HG03575 (cell line): ENCODE measurements at regions not wholly inside any gene's neighbourhood (a gene's known extent, or its start where the extent isn't known, plus 50 kb on each side); places are given as distances from the start of the nearest gene placed in this dataset.

Experiments
- ATAC-seq: cut with Tn5 transposase; IDR thresholded peaks from one replicate; pipeline ENCODE4 v1.9.1; 2021; ENCODE audit not compliant: unreplicated experiment, insufficient number of reproducible peaks, low FRiP score; ENCODE audit errors: extremely low read depth

DNA sequence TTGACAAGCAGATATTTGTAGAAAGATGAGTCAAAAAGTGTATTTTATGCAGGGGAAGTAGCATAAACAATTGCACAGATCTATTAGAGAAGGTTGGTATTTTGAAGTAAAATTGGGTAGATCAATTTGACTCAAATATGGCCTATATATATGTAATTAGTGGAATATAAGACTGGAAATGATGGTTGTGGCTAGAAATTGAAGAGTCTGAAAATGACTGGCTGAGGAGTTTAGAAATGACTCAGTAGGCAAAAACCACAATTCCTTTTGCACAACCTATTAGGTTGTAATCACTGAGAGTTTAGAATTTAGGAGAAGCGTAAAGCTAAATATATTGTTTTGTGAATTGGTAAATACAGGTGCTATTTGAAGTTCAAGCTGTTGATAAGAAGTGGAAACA lies 622.6 kb upstream of the PCDH20 start:
- ATAC-seq: no peak

DNA sequence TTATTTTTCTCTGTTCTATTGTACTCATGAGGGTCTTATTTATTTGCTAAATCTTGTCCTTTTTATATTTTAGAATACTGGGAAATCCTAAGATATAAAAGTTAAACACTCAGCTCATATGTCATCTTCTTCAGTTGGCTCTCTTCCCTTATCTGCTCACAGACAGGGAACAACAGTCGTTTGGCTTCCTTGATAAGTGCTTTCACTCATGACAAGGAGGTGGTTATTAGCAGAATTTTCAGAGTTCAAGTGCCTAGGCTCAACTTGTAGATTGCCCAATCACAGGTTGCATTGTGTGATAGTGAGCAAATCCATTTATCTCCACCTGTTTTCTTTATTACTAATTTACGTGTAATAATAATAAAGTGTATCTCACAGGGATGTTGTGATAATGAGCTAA lies 620.3 kb upstream of the PCDH20 start:
- no peak for ATAC-seq

DNA sequence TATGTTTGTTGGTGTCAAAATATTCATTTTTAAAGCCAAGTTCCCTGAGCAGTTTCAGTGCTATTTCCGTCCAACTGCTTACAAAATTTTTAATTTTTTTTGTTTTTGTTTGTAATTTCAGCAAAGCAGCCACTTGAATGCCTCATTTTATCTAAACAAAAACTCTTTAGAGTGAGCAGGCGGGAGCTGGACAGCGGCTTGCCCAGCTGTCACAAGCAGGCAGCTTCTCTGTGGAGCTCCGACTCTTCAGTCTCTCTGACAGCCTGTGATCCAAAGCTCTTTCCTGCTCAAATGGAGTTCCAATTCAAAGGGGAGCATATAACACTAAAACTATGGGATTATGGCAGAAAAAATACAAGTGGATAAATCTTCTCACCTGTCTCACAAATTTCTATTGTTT lies 618.3 kb upstream of the PCDH20 start:
- no peak for ATAC-seq

DNA sequence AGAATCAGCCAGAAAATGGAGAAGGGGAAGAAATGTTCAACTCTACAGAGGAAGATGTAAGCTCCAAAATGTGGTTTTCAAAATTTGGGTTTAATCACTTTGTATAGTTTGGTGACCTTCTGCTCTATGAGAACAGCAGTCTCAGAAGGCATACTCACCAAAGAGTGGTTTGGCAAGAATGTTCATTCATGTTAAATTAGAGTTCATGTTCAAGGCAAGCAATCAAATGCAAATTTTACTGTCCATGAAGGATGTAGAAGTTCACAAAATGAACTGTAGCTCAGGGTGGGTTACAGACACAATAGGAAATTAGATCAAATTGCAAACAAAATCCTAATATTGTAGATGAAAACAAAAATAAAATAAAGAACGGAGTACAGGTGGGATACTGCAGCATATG lies 606.7 kb upstream of the PCDH20 start:
- no peak for ATAC-seq

DNA sequence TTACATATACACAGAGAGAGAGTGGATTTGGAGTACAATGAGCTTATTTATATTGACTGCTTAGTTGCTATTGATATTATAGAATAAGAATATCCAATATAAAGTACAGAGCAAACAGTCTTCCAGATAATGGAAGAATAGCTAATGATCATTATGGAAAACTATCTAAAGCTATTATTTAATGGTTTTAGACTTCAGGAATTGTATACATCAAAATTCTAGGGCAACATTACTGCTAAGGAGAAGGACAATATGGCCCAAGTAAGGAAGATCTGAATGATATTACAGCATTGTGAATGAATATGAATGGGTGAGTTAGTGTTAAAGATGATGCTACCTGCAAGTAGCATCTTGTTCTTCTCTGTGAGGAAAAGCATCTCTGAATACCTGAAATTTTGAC lies 604.2 kb upstream of the PCDH20 start:
- ATAC-seq: no peak

DNA sequence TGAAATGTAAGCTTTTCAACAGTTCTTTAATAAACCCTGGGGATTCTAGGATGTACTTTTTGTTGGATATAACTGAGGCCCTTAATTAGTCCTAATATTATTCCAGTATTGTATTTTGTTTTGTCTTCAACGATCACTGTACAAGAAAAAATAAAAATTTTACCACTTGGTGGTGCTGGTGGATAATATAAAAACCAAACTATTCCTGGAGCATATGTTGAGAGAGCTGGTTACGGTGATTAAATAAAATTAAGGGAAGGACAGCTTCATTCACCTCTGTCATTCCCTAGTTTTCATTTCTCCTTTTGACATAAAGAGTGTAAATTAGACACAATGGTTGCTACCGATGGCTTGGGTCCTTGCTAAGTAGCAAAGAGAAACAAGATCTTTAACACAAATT lies 598.6 kb upstream of the PCDH20 start:
- no peak for ATAC-seq

DNA sequence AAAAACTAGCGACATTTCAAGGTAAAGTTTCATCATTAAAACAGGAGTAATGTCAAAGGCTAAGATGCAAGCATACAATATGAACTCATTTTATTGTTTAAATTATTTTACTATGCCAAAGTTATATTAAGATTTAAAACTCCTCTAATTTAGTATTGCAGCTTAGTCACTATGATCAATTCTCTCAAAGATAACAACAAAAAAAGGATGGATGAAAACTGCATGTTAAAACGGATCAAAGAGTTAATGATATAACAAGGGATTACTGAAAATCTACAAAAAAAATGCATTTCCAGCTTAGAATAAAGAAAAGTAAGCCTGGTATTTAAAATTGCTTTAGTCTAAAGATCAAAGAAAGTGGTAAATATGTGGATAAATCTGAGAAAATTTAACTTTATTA lies 587.8 kb upstream of the PCDH20 start:
- no peak for ATAC-seq

DNA sequence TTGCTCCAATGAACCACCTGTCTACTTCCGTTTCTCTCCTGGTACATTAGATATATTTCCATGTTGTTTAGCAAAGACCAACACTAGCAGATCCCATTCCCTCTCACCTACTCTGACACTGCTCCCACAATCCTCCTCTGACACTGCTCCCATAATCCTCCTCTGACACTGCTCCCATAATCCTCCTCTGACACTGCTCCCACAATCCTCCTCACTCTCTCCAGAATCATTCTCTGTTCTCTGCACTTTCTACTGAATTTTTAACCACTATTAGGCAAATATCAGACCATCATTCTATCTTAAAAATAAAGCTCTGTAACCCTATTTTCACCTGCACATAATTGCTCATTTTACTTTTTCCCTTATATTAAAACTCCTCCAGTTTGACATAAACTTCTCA lies 578.5 kb upstream of the PCDH20 start:
- ATAC-seq: no peak

DNA sequence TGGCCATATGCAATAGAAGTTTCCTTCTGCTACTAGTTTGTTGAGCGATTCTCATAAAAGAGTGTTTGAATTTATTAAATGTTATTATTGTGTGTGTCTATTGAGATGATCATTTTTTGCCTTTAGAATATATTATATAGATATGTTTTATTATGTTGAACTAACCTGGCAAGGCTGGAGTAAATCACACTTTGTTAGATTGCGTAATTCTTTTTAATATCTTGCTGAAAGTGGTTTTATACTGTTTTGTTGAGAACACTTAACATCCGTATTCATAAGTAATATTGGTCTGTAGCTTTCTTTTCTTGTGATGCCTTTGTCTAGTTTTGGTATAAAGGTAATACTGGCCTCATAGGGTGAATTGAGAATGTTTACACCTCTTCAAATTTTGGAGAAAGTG lies 574.3 kb upstream of the PCDH20 start:
- ATAC-seq: no peak

DNA sequence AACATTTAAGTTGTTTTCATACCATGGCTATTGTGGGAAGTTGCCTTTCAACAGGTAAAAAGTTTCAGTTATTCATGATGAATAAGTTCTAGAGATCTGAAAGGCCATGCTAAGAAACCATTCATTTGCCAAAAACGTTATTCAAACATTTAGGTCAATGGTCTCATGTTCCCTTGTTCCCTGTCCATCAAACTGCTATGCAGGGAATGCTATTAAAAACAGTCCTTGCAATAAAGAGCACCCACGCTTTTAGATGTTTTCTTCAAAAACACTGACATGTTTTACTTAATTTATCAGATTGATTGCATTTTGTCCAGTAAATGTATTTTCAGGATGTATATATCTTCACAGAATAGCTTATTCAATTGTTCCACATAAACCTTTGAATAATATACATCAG lies 573.2 kb upstream of the PCDH20 start:
- ATAC-seq: no peak

DNA sequence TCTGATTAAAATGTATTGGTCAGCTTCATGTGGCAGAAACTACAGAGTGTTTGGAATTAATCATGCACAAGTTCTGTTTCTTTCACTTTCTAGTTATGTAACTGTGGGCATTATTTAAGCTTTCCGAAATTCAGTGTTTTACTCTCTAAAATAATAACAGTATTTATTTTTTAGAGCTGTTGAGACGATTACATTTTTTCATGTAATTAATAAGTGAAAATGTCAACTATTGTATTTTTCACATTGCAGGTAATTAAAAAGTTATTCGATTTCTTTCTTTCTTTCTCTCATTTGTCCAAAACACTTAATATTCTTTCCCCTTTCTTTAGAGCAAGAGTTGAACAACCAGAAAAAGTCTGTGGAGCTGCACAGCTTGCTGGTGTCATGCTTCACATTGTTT lies 559.4 kb upstream of the PCDH20 start:
- no peak for ATAC-seq

DNA sequence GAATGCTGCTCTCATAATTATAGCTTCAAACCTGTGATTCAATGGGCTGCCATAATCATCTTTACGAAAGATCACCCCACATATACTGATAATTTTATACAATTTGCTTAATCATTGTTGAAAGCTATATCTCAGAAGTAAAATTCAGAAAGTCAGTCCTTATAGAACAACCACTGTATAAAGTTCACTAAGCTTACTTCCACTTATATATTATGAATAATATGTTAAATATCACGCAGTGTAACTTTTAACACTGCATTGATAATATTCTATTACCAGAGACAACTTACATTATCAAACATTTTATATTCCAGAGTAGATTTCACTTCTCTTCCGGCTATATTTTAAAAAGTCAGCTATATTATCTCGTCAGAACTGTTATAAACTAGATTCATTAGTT lies 550.1 kb upstream of the PCDH20 start:
- ATAC-seq: no peak

DNA sequence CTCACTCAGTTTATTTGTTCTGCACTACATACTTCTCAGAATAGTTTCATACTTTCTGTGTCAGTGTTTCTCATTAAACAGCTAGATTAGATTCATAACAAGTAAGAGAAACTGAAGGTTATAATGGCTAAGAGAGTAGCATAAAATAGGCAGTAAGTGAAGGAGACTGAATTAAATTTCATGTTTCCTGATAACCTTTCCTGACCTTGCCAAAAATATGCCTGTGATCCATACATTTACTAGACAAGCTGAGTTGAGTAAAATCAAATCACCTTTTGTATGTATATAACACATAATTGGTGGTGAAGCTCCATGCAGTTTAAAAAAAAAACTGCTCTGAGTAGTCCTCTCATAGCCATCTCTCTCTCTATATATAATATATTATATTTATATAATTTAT lies 545.3 kb upstream of the PCDH20 start:
- ATAC-seq: no peak

DNA sequence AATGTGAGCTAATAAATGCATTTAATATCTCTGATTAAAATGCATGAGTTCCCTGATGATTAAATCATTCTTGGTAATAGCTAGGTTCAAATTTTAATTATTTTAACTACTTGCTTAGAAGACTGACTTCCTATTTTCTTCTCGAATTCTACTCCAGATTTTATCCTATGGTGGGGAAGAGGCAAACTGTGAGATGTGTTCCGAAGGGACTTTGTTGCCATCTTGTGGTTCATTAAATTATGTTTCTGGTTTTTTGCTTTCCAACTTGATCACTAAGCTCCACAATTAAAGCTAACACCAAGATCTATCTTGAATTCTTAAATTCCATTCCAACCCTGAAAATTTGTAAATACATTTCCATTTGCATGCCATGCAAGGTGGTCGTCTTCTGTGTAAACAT lies 538.4 kb upstream of the PCDH20 start:
- no peak for ATAC-seq

DNA sequence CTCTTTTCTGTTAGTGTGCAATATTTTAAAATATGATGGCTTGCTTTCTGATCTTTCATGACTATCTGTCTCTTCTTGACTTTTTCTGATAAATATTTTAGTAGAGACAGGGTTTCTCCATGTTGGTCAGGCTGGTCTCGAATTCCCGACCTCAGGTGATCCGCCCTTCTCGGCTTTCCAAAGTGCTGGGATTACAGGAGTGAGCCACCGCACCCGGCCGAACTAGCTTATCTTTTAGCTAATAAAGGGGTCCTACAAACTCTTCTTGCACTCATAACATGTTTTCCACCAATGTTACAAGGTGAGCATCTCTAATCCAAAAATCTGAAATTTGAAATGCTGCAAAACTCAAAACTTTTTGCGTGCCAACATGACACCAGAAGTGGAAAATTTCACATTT lies 535.2 kb upstream of the PCDH20 start:
- ATAC-seq: no peak

DNA sequence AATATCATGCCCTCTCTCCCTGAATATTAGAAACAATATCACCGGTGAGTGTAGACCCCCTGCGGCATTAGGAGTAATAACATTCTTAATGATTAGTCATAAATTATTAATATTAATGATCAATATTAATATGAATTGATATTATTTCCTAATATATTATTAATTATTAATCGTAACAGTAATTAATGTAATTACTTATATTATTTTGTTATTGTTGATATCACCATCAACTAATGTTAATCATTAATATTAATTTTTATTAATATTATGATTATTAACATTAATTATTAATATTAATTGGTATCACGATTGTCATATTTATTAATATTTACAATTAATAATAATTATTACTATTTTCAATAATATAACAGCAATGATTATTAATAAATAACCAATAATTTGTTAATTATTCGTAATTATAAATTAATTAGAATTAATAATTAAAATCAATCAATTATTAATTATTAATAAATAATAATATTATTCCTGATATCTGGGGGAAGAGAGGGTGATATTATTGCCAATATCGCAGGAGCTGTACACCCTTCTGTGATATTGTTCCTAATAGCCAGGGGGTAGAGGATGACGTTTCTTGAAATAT lies 528.8 kb upstream of the PCDH20 start:
- no peak for ATAC-seq

DNA sequence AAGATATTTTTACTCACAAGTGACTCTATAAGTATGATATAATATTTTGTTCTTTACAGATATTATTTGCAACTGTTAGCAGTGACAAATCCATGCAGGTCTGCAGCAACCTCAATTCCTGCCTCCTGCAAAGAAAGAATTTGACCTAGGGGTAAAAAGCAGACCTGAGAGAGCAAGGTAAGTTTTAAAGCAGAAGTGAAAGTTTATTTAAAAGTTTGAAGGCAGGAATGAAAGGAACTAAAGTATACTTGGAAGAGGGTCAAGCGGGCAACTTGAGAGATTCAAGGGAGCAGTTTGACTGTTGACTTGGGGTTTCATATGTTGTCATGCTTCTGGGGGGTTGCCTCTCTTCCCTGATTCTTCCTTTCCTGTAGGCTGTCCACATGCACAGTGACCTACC lies 520.1 kb upstream of the PCDH20 start:
- no peak for ATAC-seq

DNA sequence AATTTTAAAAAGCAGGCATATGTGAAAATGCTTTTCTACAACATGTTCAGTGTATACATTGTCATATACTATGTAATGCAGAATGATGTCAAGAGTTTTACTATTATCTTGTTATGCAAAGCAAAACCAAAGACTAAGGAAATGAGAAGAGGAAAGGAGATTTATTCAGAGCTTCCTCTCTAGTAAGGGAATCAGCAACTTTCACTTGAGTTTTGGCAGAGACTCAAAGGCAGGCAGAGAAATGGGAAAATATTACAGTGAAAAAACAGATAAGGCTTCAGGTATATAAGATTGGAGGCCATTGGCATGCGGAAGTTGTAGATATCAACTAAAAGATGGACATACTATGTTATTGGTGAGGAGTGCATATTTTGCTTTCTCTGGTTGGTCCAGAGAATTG lies 512.0 kb upstream of the PCDH20 start:
- ATAC-seq: no peak

DNA sequence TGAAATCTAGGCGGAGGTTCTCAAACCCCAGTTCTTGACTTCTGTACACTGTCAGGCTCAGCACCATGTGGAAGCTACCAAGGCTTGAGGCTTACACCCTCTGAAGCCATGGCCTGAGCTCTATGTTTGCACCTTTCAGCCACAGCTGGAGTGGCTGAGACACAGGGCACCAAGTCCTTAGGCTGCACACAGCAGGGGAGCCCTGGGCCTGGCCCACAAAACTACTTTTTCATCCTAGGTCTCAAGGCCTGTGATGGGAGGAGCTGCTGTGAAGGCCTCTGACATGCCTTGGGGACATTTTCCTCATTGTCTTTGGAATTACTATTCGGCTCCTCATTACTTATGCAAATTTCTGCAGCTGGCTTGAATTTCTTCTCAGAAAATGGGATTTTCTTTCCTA lies 503.2 kb upstream of the PCDH20 start:
- no peak for ATAC-seq

DNA sequence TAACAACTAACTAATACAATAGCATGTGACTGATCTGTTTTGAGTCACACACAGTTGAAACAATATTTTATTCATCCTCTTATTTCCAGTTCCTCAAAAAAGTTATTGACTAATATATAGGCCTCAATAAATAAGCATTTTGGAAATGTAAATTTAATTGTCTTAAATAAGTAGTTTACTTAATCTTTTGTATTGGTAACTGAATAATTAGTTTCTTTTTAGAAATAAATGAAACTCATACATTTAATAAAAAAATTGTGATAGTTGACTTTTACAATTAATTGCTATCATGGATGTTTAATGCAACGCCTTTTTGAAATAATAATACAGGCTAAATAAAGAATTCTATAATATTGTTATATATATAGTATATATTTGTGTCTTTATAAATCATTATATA lies 500.8 kb upstream of the PCDH20 start:
- ATAC-seq: no peak

DNA sequence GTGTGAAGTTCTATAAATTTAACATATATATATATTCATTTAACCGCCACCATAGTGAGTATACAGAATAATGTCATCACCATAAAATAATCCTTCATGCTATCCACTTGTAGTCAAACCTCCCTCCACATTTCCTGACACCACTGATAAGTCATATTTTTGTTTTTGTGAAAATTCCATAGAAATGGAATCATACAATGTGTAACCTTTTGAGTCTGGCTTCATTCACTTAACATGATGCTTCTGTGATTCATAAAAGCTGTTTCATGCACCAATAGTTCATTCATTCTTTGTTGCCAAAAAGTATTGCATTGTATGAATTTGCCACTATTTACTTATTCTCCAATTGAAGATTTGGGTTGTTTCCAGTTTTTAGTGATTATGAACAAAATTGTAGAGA lies 497.5 kb upstream of the PCDH20 start:
- ATAC-seq: no peak
